ENCODE measurements at regions not wholly inside any gene's neighbourhood (a gene's known extent, or its start where the extent isn't known, plus 50 kb on each side); places are given as distances from the start of the nearest gene placed in this dataset.

DNA sequence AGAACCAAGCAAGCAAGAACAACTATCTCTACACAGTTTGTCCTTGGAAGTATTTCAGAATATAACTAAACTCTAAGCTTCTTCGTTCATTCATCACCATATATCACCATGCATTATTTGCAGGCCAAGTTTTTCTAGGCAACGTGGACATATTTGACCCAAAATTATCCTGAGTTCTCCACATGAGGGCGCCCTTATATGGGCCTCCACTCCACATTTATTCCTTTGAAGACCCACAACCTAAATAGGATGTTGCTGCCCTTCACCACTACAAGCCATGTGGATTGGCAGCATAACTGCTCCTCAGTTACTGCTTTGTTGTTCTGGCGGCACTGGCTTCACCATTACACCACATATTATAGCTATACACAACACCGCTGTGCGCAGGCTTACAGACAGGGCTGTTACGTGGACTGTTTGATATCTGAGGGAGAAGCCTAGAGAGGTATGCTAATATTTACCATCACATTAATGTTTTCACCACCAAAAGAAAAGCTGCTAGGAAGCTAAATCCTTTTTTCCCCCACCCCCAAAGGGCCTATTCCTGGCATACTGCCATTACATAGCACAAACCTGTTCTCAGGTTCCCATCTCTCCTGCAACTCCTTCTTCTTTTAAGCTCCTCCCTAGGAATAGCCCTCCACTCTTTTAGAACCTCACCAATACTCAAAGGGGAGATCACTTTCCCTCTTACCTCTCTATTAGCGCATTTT lies 411.7 kb downstream of the C6orf118 start:
- TF ChIP-seq, protein P1, sequence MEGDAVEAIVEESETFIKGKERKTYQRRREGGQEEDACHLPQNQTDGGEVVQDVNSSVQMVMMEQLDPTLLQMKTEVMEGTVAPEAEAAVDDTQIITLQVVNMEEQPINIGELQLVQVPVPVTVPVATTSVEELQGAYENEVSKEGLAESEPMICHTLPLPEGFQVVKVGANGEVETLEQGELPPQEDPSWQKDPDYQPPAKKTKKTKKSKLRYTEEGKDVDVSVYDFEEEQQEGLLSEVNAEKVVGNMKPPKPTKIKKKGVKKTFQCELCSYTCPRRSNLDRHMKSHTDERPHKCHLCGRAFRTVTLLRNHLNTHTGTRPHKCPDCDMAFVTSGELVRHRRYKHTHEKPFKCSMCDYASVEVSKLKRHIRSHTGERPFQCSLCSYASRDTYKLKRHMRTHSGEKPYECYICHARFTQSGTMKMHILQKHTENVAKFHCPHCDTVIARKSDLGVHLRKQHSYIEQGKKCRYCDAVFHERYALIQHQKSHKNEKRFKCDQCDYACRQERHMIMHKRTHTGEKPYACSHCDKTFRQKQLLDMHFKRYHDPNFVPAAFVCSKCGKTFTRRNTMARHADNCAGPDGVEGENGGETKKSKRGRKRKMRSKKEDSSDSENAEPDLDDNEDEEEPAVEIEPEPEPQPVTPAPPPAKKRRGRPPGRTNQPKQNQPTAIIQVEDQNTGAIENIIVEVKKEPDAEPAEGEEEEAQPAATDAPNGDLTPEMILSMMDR (IDR thresholded peaks at IDR 0.05; ENCODE audit: insufficient read depth, low read depth, low read length): no peak
- TF ChIP-seq EZH2 (IDR thresholded peaks at IDR 0.05; ENCODE audit: insufficient read depth, low read length): no peak
